Muscle layer of colon (tissue), 2 donors: ENCODE measurements at regions not wholly inside any gene's neighbourhood (a gene's known extent, or its start where the extent isn't known, plus 50 kb on each side); places are given as distances from the start of the nearest gene placed in this dataset.

Experiments used
- H3K27ac ChIP-seq: one replicate; pipeline ENCODE4 v1.7.0; 2013; ENCODE audit warnings: low read depth, mild to moderate bottlenecking, low read length, moderate library complexity
- H3K27me3 ChIP-seq, 2 donors: one replicate each; pipeline ENCODE4 v1.7.0; 2013; ENCODE audit warnings: low read length in 2 of 2, mild to moderate bottlenecking in 2 of 2; ENCODE audit not compliant: insufficient read depth in 2 of 2, control insufficient read depth in 1 of 2
- H3K36me3 ChIP-seq: one replicate; pipeline ENCODE4 v1.7.0; 2013; ENCODE audit warnings: mild to moderate bottlenecking, low read length; ENCODE audit not compliant: insufficient read depth
- H3K4me1 ChIP-seq: one replicate; pipeline ENCODE4 v1.7.0; 2013; ENCODE audit warnings: mild to moderate bottlenecking, low read length; ENCODE audit not compliant: insufficient read depth
- H3K4me3 ChIP-seq, 2 donors: one replicate each; pipeline ENCODE4 v1.7.0; 2013; ENCODE audit warnings: low read length in 2 of 2, low read depth in 1 of 2, mild to moderate bottlenecking in 1 of 2, moderate library complexity in 1 of 2
- H3K9ac ChIP-seq: one replicate; pipeline ENCODE4 v1.7.0; 2013; ENCODE audit warnings: low read length
- H3K9me3 ChIP-seq: one replicate; pipeline ENCODE4 v1.7.0; 2013; ENCODE audit warnings: mild to moderate bottlenecking, low read length
- donor health status: abdominal sarcoma.
- donor health status: Adenocarcinoma of cecum.

- Histone ChIP-seq H3K27me3 (no peaks in the 10 kb centered on the region), H3K9ac (no peak overlapping the region), H3K36me3 (no peaks in the 10 kb centered on the region), H3K4me3 (no peak overlapping the region), H3K9me3 (no peaks in the 10 kb centered on the region), H3K27ac (no peak overlapping the region), H3K4me1 (no peaks in the 10 kb centered on the region)
Measured at GRCh38 chr7:109246330-109247077, 676.8 kb downstream of the DNAJB9 start.

GRCh38 chr7:109256762-109257560 lies 687.3 kb downstream of the DNAJB9 start:
- no peaks in the 10 kb centered on the region for H3K4me1 ChIP-seq
- H3K27ac ChIP-seq, result no peak overlapping the region
- H3K9me3 ChIP-seq, result no peaks in the 10 kb centered on the region
- H3K36me3 ChIP-seq, result no peaks in the 10 kb centered on the region
- H3K9ac ChIP-seq, result no peak overlapping the region
- no peak overlapping the region for H3K4me3 ChIP-seq
- no peaks in the 10 kb centered on the region for H3K27me3 ChIP-seq

- Histone ChIP-seq H3K9me3 (no peaks in the 10 kb centered on the region), H3K27me3 (no peaks in the 10 kb centered on the region), H3K27ac (no peak overlapping the region), H3K4me3 (no peak overlapping the region), H3K4me1 (no peaks in the 10 kb centered on the region), H3K36me3 (no peaks in the 10 kb centered on the region), H3K9ac (no peak overlapping the region)
Measured at GRCh38 chr7:109259151-109259550, 689.5 kb downstream of the DNAJB9 start.

GRCh38 chr7:109261781-109262180 lies 692.1 kb downstream of the DNAJB9 start:
- H3K36me3 ChIP-seq, result no peaks in the 10 kb centered on the region
- H3K9me3 ChIP-seq, result no peaks in the 10 kb centered on the region
- no peaks in the 10 kb centered on the region for H3K27me3 ChIP-seq
- no peaks in the 10 kb centered on the region for H3K4me1 ChIP-seq
- no peak overlapping the region for H3K9ac ChIP-seq
- H3K27ac ChIP-seq, result no peak overlapping the region
- no peak overlapping the region for H3K4me3 ChIP-seq

GRCh38 chr7:109266610-109267009 lies 696.9 kb downstream of the DNAJB9 start:
- H3K27me3 ChIP-seq, result no peaks in the 10 kb centered on the region

GRCh38 chr7:109276348-109276747 lies 706.7 kb downstream of the DNAJB9 start:
- H3K9ac ChIP-seq, result no peak overlapping the region
- no peaks in the 10 kb centered on the region for H3K9me3 ChIP-seq
- no peak overlapping the region for H3K4me3 ChIP-seq
- H3K4me1 ChIP-seq, result no peaks in the 10 kb centered on the region
- H3K27ac ChIP-seq, result no peak overlapping the region
- H3K27me3 ChIP-seq, result no peaks in the 10 kb centered on the region
- no peaks in the 10 kb centered on the region for H3K36me3 ChIP-seq

More at GRCh38 chr7:109266610-109267009, 696.9 kb downstream of the DNAJB9 start:
- Histone ChIP-seq H3K36me3 (no peaks in the 10 kb centered on the region), H3K4me3 (no peak overlapping the region), H3K27ac (no peak overlapping the region), H3K9me3 (no peaks in the 10 kb centered on the region), H3K9ac (no peak overlapping the region), H3K4me1 (no peaks in the 10 kb centered on the region)

GRCh38 chr7:109282726-109283125 lies 713.1 kb downstream of the DNAJB9 start:
- Histone ChIP-seq H3K9me3 (no peaks in the 10 kb centered on the region), H3K27ac (no peak overlapping the region), H3K27me3 (no peaks in the 10 kb centered on the region), H3K4me3 (no peak overlapping the region), H3K4me1 (no peaks in the 10 kb centered on the region), H3K9ac (no peak overlapping the region), H3K36me3 (no peaks in the 10 kb centered on the region)

GRCh38 chr7:109284943-109285342 lies 715.3 kb downstream of the DNAJB9 start:
- Histone ChIP-seq H3K9ac (no peak overlapping the region), H3K4me1 (no peaks in the 10 kb centered on the region), H3K27ac (no peak overlapping the region), H3K9me3 (no peaks in the 10 kb centered on the region), H3K36me3 (no peaks in the 10 kb centered on the region), H3K4me3 (no peak overlapping the region), H3K27me3 (no peaks in the 10 kb centered on the region)

- H3K27me3 ChIP-seq, result no peaks in the 10 kb centered on the region
- H3K36me3 ChIP-seq, result no peaks in the 10 kb centered on the region
- no peaks in the 10 kb centered on the region for H3K4me1 ChIP-seq
- H3K9ac ChIP-seq, result no peak overlapping the region
- H3K4me3 ChIP-seq, result no peak overlapping the region
- no peak overlapping the region for H3K27ac ChIP-seq
- H3K9me3 ChIP-seq, result no peaks in the 10 kb centered on the region
Measured at GRCh38 chr7:109295158-109295557, 725.5 kb downstream of the DNAJB9 start.

- no peaks in the 10 kb centered on the region for H3K27me3 ChIP-seq
- H3K9me3 ChIP-seq, result no peaks in the 10 kb centered on the region
- H3K4me1 ChIP-seq, result no peaks in the 10 kb centered on the region
- no peaks in the 10 kb centered on the region for H3K36me3 ChIP-seq
- no peak overlapping the region for H3K27ac ChIP-seq
- no peak overlapping the region for H3K9ac ChIP-seq
- H3K4me3 ChIP-seq, result no peak overlapping the region
Measured at GRCh38 chr7:109308816-109309215, 739.1 kb downstream of the DNAJB9 start.

GRCh38 chr7:109309790-109310189 lies 740.1 kb downstream of the DNAJB9 start:
- Histone ChIP-seq H3K27me3 (no peaks in the 10 kb centered on the region), H3K4me3 (no peak overlapping the region), H3K9ac (no peak overlapping the region), H3K36me3 (no peaks in the 10 kb centered on the region), H3K4me1 (no peaks in the 10 kb centered on the region), H3K9me3 (no peaks in the 10 kb centered on the region), H3K27ac (no peak overlapping the region)
